COLO668 (cell line): ENCODE measurements at regions not wholly inside any gene's neighbourhood (a gene's known extent, or its start where the extent isn't known, plus 50 kb on each side); places are given as distances from the start of the nearest gene placed in this dataset.

Experiments
- DNase-seq: peaks from one replicate; lab custom pipeline; 2025; ENCODE audit not compliant: unreplicated experiment; lab: John Stamatoyannopoulos, UW

GRCh38 chr3:68328049-68328448 is 604.3 kb downstream of the TAFA4 start:
- no peak for DNase-seq

DNA sequence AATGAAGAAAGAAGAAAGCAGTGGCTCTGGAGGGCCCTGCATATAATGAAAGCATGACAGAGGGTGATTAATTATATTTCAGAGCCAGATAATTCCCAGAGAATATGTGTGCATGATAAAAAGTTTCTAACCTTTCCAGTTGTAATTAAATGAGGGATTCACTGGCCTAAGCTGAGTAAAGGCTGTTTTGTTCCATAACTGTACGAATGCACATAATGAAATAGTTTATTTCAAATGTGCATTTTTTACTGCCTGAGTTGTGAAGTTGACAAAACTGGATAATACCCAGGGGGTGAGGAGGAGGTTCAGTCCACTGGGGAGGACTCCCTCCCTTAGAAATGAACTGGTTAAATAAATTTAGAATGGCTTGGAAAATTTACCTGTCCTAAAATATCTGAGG is 616.4 kb downstream of the TAFA4 start:
- no peak for DNase-seq

DNA sequence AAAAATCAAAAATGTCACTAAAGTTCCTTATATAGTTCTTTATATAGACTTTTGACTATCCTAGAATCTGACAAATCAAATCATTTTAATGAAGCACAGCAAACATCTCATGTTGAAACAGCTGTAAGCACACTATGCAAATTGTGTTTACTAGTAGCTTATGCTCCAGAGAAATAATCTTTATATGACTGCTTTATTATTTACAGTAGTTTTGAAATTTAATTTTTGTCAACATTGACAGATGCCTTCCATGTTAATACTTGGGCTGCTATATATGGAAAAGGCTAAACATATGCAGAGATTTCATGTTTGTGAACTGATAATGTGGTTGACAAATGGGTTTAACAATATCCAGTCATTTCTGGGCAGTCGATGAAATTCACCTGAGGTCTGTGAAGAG is 616.8 kb downstream of the TAFA4 start:
- no peak for DNase-seq

GRCh38 chr3:68306571-68306970 is 625.8 kb downstream of the TAFA4 start:
- no peak for DNase-seq

DNA sequence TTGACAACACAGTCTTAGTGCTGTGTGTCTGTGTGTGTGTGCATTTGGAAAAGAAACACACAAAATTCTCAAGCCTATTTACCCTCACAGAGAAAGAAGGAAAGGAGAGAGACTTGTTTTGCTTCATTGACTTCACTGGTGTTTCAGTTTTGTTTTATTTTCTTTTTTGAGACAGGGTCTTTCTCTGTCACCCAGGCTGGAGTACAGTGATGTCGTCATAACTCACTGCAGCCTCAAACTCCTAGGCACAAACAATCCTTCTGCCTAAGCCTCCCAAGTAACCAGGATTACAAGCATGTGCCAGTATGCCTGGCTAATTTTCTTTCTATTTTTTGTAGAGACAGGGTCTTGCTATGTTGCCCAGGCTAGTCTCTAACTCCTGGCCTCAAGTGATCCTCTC is 636.9 kb downstream of the TAFA4 start:
- DNase-seq, result no peak

DNA sequence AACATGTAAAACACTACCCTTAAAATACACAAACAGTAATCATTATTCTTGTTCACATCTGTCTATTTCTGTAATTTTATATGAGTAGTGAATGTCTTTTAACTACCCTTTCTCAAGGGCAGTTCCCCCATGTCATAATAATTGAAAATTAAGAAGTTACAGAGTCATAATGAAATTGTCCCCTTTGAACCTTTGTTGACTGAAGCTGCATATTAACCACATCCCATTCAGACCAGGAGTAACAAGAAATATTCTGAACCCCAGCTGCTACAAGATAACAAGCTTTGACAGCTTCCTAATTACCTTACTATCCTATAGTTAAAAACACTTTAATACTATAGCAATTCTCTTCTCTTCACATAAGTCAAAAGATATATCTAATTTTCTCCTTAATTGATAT is 635.9 kb upstream of the SUCLG2 start:
- no peak for DNase-seq

GRCh38 chr3:68288085-68288484 is 633.7 kb upstream of the SUCLG2 start:
- DNase-seq, result no peak

DNA sequence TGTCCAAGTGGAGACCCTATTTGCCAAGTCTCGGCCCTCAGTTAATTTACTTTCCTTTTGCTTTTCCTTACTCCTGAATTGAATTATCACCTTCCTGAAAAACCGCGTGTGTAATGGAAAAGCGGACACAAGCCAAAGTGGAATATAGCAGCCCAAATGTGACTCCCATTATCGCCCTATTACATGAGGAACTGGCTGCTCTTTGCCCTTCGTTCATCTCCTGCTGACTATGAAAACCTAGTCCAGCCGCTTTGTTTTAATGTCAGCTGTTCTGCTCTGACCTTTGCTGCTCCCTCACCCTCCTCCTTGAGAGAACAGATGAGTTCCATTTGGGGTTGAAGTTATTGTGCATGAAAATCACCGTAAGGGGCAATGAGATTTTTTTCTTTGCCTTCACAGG is 632.7 kb upstream of the SUCLG2 start:
- DNase-seq, result no peak

GRCh38 chr3:68274286-68274685 is 619.9 kb upstream of the SUCLG2 start:
- no peak for DNase-seq

DNA sequence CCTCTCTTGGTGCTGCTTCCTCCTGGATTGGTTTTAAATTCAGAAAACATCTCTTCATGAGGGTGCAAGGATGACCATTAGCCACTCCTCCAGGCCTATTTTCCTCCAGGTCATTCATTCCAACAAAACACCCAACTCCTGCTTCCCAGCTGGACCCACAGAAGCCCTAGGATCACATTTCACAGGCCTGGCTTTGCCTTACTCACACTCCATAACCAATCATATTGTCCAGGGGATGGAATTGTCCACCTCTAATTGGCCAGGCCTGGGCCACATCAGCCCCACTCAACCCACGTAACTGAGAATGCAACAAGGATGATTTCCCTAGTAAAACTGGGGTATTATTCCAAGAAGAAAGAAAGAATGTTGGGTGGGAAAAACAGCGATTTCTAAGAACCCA is 616.7 kb upstream of the SUCLG2 start:
- DNase-seq, result no peak

DNA sequence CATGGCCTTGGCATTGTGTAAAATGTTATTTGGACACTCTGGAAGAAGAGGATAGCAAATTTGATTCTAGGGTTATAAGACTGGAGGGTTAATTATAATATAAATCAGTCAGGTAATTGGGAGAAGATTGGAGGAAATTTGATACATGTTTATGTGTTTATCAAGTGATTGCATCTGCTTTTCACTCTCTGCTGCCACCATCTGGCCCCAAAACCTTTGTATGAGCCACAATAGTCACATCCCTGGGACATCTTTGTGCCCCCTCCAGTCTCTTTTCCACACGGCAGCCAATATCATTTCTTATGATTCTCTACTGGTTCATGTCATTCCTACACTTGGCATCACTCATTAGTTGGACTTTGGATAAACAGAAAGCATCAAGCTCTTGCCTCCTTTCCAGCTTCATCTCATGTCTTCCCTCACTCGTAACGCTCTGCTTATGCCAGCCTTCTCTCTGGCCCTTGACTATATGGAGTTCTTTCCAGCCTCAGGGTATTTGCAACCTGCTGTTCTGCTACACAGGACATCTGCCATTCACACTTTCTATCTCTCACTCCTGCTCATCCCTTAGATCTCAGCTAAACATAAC is 602.3 kb upstream of the SUCLG2 start:
- DNase-seq, result no peak

DNA sequence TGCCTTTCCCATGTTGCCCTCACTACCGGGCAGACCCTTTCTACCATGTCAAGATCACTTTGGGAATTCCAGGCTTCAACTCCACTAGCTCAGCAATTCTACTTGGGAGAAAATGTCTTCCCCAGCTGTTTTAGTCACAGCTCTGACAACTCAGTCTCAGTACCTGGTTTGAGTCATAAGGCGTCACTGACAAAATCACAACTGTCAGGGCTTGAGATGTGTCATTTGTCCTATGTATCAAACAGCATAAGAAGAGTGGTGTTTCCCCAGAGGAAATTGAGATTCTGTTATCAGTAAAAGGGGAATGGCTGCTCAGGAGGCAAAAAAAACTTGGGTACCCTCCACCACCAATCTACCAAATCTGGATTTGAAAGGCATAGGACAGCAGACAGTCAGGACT is 594.9 kb upstream of the SUCLG2 start:
- no peak for DNase-seq

GRCh38 chr3:68242606-68243005 is 588.2 kb upstream of the SUCLG2 start:
- DNase-seq, result no peak

- DNase-seq, result no peak
These were observed 585.1 kb upstream of the SUCLG2 start for GRCh38 chr3:68239542-68239941.

GRCh38 chr3:68234076-68234780 is 579.8 kb upstream of the SUCLG2 start:
- DNase-seq, result no peak

GRCh38 chr3:68228856-68229255 is 574.4 kb upstream of the SUCLG2 start:
- DNase-seq, result no peak

GRCh38 chr3:68220832-68221231 is 566.4 kb upstream of the SUCLG2 start:
- no peak for DNase-seq

GRCh38 chr3:68211637-68212036 is 557.2 kb upstream of the SUCLG2 start:
- DNase-seq, result no peak

DNA sequence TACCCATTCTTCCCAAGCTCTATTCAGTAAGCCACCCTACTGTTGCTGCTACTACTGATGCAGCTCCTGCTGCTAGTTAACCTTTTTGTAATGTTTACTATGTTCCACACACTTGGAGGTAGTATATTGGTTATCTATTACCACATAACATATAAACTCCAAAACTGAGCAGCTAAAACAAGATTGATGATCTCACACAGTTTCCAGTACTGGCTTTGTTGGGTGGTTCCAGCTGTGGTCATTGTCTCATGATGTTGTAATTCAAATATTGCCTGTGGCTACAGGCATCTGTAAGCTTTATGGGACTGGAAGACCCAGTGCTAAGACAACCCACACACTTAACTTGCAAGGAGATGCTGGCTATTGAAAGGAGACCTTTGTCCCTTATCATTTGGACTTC is 556.2 kb upstream of the SUCLG2 start:
- DNase-seq, result no peak

GRCh38 chr3:68207327-68207726 is 552.9 kb upstream of the SUCLG2 start:
- no peak for DNase-seq

GRCh38 chr3:68206524-68207117 is 552.2 kb upstream of the SUCLG2 start:
- no peak for DNase-seq

GRCh38 chr3:68186733-68187132 is 532.3 kb upstream of the SUCLG2 start:
- DNase-seq, result no peak

- no peak for DNase-seq
These were observed 522.2 kb upstream of the SUCLG2 start for GRCh38 chr3:68176600-68176999.
